ENCODE measurements at regions not wholly inside any gene's neighbourhood (a gene's known extent, or its start where the extent isn't known, plus 50 kb on each side); places are given as distances from the start of the nearest gene placed in this dataset.

GRCh38 chr3:135753506-135753905 lies 212.0 kb upstream of the PPP2R3A start:
- Histone ChIP-seq H2AFZ (ENCODE audit: low read depth, low read length) (no peak overlapping the region), H3F3A (ENCODE audit: insufficient read depth, low read length, poor library complexity, severe bottlenecking) (no peaks in the 10 kb centered on the region), H4K20me1 (ENCODE audit: insufficient read depth) (no peaks in the 10 kb centered on the region), H3K27ac (ENCODE audit: low read length) (no peak overlapping the region), H3K9ac (ENCODE audit: low read length) (no peak overlapping the region), H3K9me3 (ENCODE audit: low read length) (no peaks in the 10 kb centered on the region), H3K36me3 (ENCODE audit: insufficient read depth, low read length) (no peaks in the 10 kb centered on the region), H3K9me2 (ENCODE audit: insufficient read depth, low read length) (no peaks in the 10 kb centered on the region), H3K79me2 (replicated peaks; ENCODE audit: insufficient read depth, low read length) (no peaks in the 10 kb centered on the region), H3K27me3 (ENCODE audit: insufficient read depth, low read depth, low read length) (no peaks in the 10 kb centered on the region), H3K4me2 (ENCODE audit: low read length) (no peak overlapping the region), H3K4me3 (ENCODE audit: low read length) (no peak overlapping the region)
- TF ChIP-seq, protein P1, sequence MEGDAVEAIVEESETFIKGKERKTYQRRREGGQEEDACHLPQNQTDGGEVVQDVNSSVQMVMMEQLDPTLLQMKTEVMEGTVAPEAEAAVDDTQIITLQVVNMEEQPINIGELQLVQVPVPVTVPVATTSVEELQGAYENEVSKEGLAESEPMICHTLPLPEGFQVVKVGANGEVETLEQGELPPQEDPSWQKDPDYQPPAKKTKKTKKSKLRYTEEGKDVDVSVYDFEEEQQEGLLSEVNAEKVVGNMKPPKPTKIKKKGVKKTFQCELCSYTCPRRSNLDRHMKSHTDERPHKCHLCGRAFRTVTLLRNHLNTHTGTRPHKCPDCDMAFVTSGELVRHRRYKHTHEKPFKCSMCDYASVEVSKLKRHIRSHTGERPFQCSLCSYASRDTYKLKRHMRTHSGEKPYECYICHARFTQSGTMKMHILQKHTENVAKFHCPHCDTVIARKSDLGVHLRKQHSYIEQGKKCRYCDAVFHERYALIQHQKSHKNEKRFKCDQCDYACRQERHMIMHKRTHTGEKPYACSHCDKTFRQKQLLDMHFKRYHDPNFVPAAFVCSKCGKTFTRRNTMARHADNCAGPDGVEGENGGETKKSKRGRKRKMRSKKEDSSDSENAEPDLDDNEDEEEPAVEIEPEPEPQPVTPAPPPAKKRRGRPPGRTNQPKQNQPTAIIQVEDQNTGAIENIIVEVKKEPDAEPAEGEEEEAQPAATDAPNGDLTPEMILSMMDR (IDR thresholded peaks at IDR 0.05; ENCODE audit: poor library complexity, severe bottlenecking): no peak
- TF ChIP-seq EP300 (conservative IDR thresholded peaks at IDR 0.05; ENCODE audit: poor library complexity, severe bottlenecking): no peak
- no peak for TF ChIP-seq TAF1 (IDR thresholded peaks at IDR 0.05; ENCODE audit: low read depth)
- TF ChIP-seq RAD21 (conservative IDR thresholded peaks at IDR 0.05): no peak
- no peak for TF ChIP-seq POLR2AphosphoS5 (IDR thresholded peaks at IDR 0.05)
- TF ChIP-seq EZH2 (IDR thresholded peaks at IDR 0.05; ENCODE audit: borderline replicate concordance, insufficient read depth, low read length, poor library complexity, severe bottlenecking): no peak
- no peak for TF ChIP-seq MXI1 (conservative IDR thresholded peaks at IDR 0.05; ENCODE audit: poor library complexity, severe bottlenecking)
- TF ChIP-seq SMC3 (conservative IDR thresholded peaks at IDR 0.05; ENCODE audit: poor library complexity): no peak
- TF ChIP-seq, protein P2, sequence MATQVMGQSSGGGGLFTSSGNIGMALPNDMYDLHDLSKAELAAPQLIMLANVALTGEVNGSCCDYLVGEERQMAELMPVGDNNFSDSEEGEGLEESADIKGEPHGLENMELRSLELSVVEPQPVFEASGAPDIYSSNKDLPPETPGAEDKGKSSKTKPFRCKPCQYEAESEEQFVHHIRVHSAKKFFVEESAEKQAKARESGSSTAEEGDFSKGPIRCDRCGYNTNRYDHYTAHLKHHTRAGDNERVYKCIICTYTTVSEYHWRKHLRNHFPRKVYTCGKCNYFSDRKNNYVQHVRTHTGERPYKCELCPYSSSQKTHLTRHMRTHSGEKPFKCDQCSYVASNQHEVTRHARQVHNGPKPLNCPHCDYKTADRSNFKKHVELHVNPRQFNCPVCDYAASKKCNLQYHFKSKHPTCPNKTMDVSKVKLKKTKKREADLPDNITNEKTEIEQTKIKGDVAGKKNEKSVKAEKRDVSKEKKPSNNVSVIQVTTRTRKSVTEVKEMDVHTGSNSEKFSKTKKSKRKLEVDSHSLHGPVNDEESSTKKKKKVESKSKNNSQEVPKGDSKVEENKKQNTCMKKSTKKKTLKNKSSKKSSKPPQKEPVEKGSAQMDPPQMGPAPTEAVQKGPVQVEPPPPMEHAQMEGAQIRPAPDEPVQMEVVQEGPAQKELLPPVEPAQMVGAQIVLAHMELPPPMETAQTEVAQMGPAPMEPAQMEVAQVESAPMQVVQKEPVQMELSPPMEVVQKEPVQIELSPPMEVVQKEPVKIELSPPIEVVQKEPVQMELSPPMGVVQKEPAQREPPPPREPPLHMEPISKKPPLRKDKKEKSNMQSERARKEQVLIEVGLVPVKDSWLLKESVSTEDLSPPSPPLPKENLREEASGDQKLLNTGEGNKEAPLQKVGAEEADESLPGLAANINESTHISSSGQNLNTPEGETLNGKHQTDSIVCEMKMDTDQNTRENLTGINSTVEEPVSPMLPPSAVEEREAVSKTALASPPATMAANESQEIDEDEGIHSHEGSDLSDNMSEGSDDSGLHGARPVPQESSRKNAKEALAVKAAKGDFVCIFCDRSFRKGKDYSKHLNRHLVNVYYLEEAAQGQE (IDR thresholded peaks at IDR 0.05; ENCODE audit: borderline replicate concordance): no peak

DNA sequence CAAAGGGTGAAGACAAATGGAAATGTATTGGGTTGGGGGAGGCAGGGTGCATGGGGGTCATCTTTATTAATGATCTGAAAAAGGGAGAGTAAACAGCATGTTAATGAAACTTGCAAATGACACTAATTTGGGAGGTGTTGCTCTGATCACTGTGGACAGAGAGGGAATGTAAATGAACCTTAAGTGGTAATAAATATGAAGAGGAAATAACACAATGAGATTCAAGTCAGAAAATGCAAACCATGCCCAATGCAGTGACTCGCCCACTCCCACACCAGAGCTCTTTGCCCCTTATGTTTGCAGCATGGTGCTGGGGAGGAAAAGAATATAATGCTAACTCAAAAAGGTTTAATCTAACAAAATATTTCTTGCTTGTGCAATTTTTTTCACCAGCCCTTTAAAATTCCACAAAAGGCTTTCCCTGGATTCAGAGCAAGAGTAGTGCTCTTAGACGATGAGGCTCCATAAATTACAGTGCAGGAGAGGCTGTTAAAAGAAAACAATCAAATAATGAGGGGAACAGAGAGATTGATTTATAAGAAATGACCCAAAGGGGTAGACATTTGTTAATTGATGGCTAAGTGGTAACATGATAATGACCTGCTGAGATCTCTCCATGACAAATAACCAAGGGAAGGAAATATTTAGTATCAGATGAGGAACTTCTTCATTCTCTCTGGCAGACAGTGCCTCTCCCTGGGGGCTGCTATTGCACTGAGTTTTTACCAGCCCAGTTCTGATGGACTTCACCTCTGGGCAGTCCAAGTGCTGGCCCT lies 210.0 kb upstream of the PPP2R3A start:
- H3K79me2 ChIP-seq (replicated peaks; ENCODE audit: insufficient read depth, low read length): no peaks in the 10 kb centered on the region

More for the DNA sequence above, 210.0 kb upstream of the PPP2R3A start:
- Histone ChIP-seq H4K20me1 (ENCODE audit: insufficient read depth) (no peaks in the 10 kb centered on the region), H3K27ac (ENCODE audit: low read length) (no peak overlapping the region), H3K4me2 (ENCODE audit: low read length) (no peak overlapping the region), H3K9me3 (ENCODE audit: low read length) (no peaks in the 10 kb centered on the region), H3K4me3 (ENCODE audit: low read length) (no peak overlapping the region), H3K9me2 (ENCODE audit: insufficient read depth, low read length) (no peaks in the 10 kb centered on the region), H3F3A (ENCODE audit: insufficient read depth, low read length, poor library complexity, severe bottlenecking) (no peaks in the 10 kb centered on the region), H3K36me3 (ENCODE audit: insufficient read depth, low read length) (no peaks in the 10 kb centered on the region), H2AFZ (ENCODE audit: low read depth, low read length) (no peak overlapping the region), H3K9ac (ENCODE audit: low read length) (no peak overlapping the region), H3K27me3 (ENCODE audit: insufficient read depth, low read depth, low read length) (no peaks in the 10 kb centered on the region)
- TF ChIP-seq RAD21 (conservative IDR thresholded peaks at IDR 0.05) (no peak), POLR2AphosphoS5 (IDR thresholded peaks at IDR 0.05) (no peak), TAF1 (IDR thresholded peaks at IDR 0.05; ENCODE audit: low read depth) (no peak), MXI1 (conservative IDR thresholded peaks at IDR 0.05; ENCODE audit: poor library complexity, severe bottlenecking) (no peak), EP300 (conservative IDR thresholded peaks at IDR 0.05; ENCODE audit: poor library complexity, severe bottlenecking) (no peak)
- TF ChIP-seq, protein P1 (IDR thresholded peaks at IDR 0.05; ENCODE audit: poor library complexity, severe bottlenecking): no peak

Measured in neural cell (in vitro differentiated cells).